ENCODE measurements at regions not wholly inside any gene's neighbourhood (a gene's known extent, or its start where the extent isn't known, plus 50 kb on each side); places are given as distances from the start of the nearest gene placed in this dataset.

DNA sequence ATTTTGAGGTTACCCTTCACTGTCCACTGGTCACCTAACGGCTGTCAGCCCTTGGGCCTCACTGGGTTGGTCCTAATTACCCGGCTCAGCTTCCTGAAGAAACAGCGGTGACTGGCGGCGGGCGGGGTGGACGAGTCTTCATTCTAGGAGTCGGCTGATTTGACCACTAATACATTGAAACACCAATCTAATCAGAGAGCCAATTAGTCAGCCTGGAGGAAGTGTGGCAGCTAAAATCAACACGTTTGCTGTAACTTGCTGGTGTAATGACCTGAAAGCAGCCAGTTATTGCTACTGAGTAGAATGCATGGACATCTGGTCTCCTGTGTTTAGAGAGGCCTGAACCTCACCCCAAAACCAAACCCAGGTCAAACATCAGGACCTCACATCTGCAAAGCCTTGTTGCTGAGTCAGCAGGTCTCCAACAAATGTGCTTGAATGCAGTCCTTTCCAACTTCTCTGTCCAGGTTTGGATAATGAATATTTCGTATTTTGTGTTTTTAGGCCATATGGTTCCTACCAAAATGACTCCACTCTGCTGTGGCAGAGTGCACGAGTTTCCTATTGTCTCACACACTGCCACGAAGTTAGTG is 496.4 kb downstream of the BRD1 start:
- TF ChIP-seq EZH2 (IDR thresholded peaks at IDR 0.05; ENCODE audit: insufficient read depth, poor library complexity, severe bottlenecking) (no peak), EZH2phosphoT487 (IDR thresholded peaks at IDR 0.05; ENCODE audit: insufficient read depth, low read depth) (no peak)
- no peaks in the 10 kb centered on the region for H3F3A ChIP-seq (ENCODE audit: insufficient read depth)
- DNase-seq: no peak
- H3K9me2 ChIP-seq (ENCODE audit: insufficient read depth): no peaks in the 10 kb centered on the region
- H3K9ac ChIP-seq: no peak overlapping the region
- no peaks in the 10 kb centered on the region for H3K36me3 ChIP-seq (ENCODE audit: low read depth)
- H3K4me2 ChIP-seq (ENCODE audit: unreplicated experiment): no peak overlapping the region
- H3K4me1 ChIP-seq (ENCODE audit: insufficient read depth): no peaks in the 10 kb centered on the region
- in situ Hi-C loops (cut with MboI): no loop called here
- H3K79me2 ChIP-seq (ENCODE audit: insufficient read depth): no peaks in the 10 kb centered on the region
- no peaks in the 10 kb centered on the region for H3K9me3 ChIP-seq (ENCODE audit: low read depth)
- H3K27ac ChIP-seq: no peak overlapping the region
- H4K20me1 ChIP-seq (ENCODE audit: insufficient read depth): no peaks in the 10 kb centered on the region
- no peak overlapping the region for H2AFZ ChIP-seq
- no peak overlapping the region for H3K4me3 ChIP-seq
- WGBS, 2 experiments (ENCODE audit: low coverage in 1 of 2, low lambda C conversion rate in 2 of 2, missing lambda C conversion rate in 2 of 2): 31 to 45% methylated on average over 12 of the region's 12 CpGs
- H3K27me3 ChIP-seq (replicated peaks; ENCODE audit: insufficient read depth): no peaks in the 10 kb centered on the region

DNA sequence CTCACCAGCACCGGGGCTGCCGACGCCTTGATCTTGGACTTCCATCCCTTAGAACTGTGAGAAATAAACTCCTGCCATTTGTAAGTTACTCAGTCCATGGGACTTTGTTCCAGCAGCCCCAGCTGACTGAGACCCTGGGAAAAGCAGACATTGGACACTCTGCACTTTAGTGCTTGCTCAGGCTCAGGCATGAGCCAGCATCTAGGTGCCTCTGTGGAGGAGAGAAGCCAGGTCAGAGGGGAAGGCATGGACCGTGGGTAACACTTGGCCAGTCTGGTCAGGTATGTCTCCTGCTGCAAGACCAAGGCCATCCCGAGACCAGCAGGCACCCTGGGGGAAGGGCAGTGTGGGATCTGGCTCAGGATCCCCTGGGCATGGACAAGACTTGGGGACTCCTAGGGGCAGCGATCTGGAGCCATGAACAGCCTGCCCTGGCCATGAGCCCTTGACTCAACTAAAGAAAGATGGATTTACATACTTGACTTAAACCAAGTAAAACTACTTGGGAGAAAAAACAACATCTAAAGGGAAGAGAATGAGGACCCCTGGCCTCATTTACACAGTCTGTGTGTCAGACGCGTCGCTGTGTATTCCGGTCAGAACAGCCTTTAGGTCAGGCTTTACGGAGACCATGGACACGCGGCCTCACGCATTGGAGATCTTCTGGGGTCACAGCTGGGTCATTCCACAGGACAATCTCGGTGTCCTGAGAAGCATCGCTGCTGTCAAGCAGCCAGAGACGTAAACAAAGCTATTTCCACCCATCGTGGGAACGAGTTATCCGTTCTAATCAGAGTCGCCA is 497.1 kb downstream of the BRD1 start:
- no peaks in the 10 kb centered on the region for H4K20me1 ChIP-seq (ENCODE audit: insufficient read depth)
- H3K9me2 ChIP-seq (ENCODE audit: insufficient read depth): no peaks in the 10 kb centered on the region
- no peak for TF ChIP-seq EZH2phosphoT487 (IDR thresholded peaks at IDR 0.05; ENCODE audit: insufficient read depth, low read depth)
- TF ChIP-seq EZH2 (IDR thresholded peaks at IDR 0.05; ENCODE audit: insufficient read depth, poor library complexity, severe bottlenecking): no peak
- no peaks in the 10 kb centered on the region for H3K36me3 ChIP-seq (ENCODE audit: low read depth)
- no peak overlapping the region for H3K9ac ChIP-seq
- WGBS, 2 experiments (ENCODE audit: low coverage in 1 of 2, low lambda C conversion rate in 2 of 2, missing lambda C conversion rate in 2 of 2): 44% methylated on average over 21 of the region's 21 CpGs
- no peak for DNase-seq
- no peaks in the 10 kb centered on the region for H3K9me3 ChIP-seq (ENCODE audit: low read depth)
- no peaks in the 10 kb centered on the region for H3K4me1 ChIP-seq (ENCODE audit: insufficient read depth)
- H3K27ac ChIP-seq: no peak overlapping the region
- H3K27me3 ChIP-seq (replicated peaks; ENCODE audit: insufficient read depth): no peaks in the 10 kb centered on the region
- H3K79me2 ChIP-seq (ENCODE audit: insufficient read depth): no peaks in the 10 kb centered on the region
- no peaks in the 10 kb centered on the region for H3F3A ChIP-seq (ENCODE audit: insufficient read depth)
- in situ Hi-C loops (cut with MboI): no loop called here
- H3K4me2 ChIP-seq (ENCODE audit: unreplicated experiment): no peak overlapping the region
- H2AFZ ChIP-seq: no peak overlapping the region
- no peak overlapping the region for H3K4me3 ChIP-seq

DNA sequence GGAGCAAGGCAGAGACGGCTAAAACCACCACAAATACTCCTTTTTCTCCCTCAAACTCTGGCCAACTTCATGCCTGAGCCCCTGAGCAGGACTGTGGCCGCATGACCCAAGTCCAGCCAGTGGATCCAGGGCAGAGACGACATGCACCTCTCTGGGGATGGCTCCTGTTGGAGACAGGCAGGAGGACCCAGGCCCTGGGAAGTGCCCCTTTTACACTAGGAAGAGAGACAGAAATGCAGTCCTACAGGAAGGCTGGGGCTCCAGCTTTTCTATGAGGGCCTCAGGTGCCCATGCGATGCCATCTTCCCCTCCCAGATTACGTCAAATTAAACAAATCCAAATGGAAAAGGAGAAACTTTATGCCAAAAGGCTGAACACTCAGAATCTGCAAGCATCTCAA is 498.0 kb downstream of the BRD1 start:
- H3K27me3 ChIP-seq (replicated peaks; ENCODE audit: insufficient read depth): no peaks in the 10 kb centered on the region
- no peaks in the 10 kb centered on the region for H3K9me3 ChIP-seq (ENCODE audit: low read depth)
- no peaks in the 10 kb centered on the region for H3K4me1 ChIP-seq (ENCODE audit: insufficient read depth)
- H3K4me2 ChIP-seq (ENCODE audit: unreplicated experiment): no peak overlapping the region
- H3K27ac ChIP-seq: no peak overlapping the region
- in situ Hi-C loops (cut with MboI): no loop called here
- no peak overlapping the region for H2AFZ ChIP-seq
- no peak for DNase-seq
- H4K20me1 ChIP-seq (ENCODE audit: insufficient read depth): no peaks in the 10 kb centered on the region
- H3K36me3 ChIP-seq (ENCODE audit: low read depth): no peaks in the 10 kb centered on the region
- H3F3A ChIP-seq (ENCODE audit: insufficient read depth): no peaks in the 10 kb centered on the region
- no peak overlapping the region for H3K4me3 ChIP-seq
- H3K79me2 ChIP-seq (ENCODE audit: insufficient read depth): no peaks in the 10 kb centered on the region
- no peaks in the 10 kb centered on the region for H3K9me2 ChIP-seq (ENCODE audit: insufficient read depth)
- H3K9ac ChIP-seq: no peak overlapping the region
- 24 to 36% methylated on average over 5 of the region's 5 CpGs for WGBS, 2 experiments (ENCODE audit: low coverage in 1 of 2, low lambda C conversion rate in 2 of 2, missing lambda C conversion rate in 2 of 2)
- no peak for TF ChIP-seq EZH2 (IDR thresholded peaks at IDR 0.05; ENCODE audit: insufficient read depth, poor library complexity, severe bottlenecking)
- TF ChIP-seq EZH2phosphoT487 (IDR thresholded peaks at IDR 0.05; ENCODE audit: insufficient read depth, low read depth): no peak

DNA sequence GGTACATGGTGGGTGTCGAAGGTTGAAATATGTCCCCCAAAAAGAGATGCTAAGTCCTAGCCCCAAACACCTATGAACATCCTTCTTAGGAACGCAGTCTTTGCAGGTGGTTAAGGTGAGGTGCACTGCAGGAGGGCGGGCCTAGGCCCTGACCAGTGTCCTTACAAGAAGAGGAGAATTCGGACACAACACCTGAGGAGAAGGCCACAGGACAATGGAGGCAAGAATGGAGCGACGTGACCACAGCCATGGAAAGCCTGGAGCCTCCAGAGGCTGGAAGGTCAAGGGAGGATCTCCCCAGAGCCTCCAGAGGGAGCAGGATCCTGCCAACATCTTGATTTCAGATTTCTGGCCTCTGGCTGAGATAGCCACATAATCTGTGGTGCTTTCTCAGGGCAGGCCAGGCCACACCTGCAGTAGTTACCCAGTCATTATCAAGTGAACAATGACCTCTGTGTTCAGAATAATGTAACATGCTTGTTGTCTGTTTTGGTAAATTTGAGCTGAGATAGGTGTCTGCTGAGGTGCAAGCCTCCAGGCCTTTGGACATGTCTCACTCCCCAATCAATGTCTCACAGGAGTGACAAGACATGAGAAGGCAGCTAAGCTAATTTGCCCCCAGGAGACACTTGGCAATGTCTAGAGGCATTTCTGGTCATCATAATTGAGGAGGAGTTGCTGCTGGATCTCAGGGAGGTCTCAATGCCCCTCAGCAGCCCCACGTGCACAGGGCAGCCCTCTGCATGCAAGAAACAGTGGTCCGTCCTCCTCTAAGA is 498.9 kb downstream of the BRD1 start:
- no peak for DNase-seq
- 33 to 36% methylated on average over 8 of the region's 8 CpGs for WGBS, 2 experiments (ENCODE audit: low coverage in 1 of 2, low lambda C conversion rate in 2 of 2, missing lambda C conversion rate in 2 of 2)
- Histone ChIP-seq H3K27ac (no peak overlapping the region), H3K9me2 (ENCODE audit: insufficient read depth) (no peaks in the 10 kb centered on the region), H3K27me3 (replicated peaks; ENCODE audit: insufficient read depth) (no peaks in the 10 kb centered on the region), H3K4me1 (ENCODE audit: insufficient read depth) (no peaks in the 10 kb centered on the region), H2AFZ (no peak overlapping the region), H3K36me3 (ENCODE audit: low read depth) (no peaks in the 10 kb centered on the region), H3K79me2 (ENCODE audit: insufficient read depth) (no peaks in the 10 kb centered on the region), H4K20me1 (ENCODE audit: insufficient read depth) (no peaks in the 10 kb centered on the region), H3K4me2 (ENCODE audit: unreplicated experiment) (no peak overlapping the region), H3F3A (ENCODE audit: insufficient read depth) (no peaks in the 10 kb centered on the region), H3K9ac (no peak overlapping the region), H3K4me3 (no peak overlapping the region), H3K9me3 (ENCODE audit: low read depth) (no peaks in the 10 kb centered on the region)
- TF ChIP-seq EZH2phosphoT487 (IDR thresholded peaks at IDR 0.05; ENCODE audit: insufficient read depth, low read depth) (no peak), EZH2 (IDR thresholded peaks at IDR 0.05; ENCODE audit: insufficient read depth, poor library complexity, severe bottlenecking) (no peak)
- in situ Hi-C loops (cut with MboI): no loop called here
